Stimulated activated CD4-positive, alpha-beta T cell treated with anti-CD3 and anti-CD28 coated beads, Interleukin-12 subunit alpha, Interleukin-12 subunit beta, amount 100 ng/mL, for 24 hours (primary cell): ENCODE measurements at regions not wholly inside any gene's neighbourhood (a gene's known extent, or its start where the extent isn't known, plus 50 kb on each side); places are given as distances from the start of the nearest gene placed in this dataset.

Source experiments
- DNase-seq, 2 experiments: peaks; one replicate each; pipeline ENCODE4 v3.0.0-alpha.2; 2020; ENCODE audit warnings: low read depth in 2 of 2

- no peak for DNase-seq
Measured at GRCh38 chr10:78852466-78853240, 216.1 kb upstream of the ZMIZ1 start.

DNA sequence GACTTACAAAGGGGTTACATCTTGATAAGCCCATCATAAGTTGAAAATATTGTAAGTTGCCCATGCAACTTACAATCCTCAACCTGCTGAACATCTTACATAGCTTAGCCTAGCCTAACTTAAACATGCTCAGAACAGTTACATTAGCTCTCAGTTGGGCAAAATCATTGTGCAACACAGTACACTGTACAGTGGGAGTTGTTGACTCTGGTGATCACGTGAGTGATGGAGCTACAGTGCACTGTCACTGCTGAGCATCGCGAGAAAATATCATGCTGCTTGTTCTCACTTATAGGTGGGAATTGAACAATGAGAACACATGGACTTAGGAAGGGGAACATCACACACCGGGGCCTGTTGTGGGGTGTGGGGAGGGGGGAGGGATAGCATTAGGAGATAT is 214.9 kb upstream of the ZMIZ1 start:
- DNase-seq, result no peak

DNA sequence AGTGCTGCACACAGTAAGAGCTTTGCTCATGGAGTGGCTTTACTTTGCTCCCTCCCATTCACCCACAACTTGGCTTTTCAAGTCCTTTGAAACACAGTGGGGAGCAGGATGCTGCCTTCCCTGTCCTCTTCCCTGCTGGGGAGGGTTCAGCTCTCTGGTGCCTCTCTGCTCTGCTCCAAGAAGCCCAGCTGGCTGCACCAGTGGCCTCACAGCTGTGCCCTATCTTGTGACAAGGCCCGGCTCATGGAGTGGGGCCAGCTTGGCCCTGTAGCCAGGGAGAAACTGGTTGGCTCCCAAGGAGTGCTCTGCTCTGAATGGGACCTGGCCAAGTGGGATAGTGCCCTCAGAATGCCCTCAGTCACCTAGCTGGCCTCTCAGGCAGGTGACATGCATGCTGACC is 212.3 kb upstream of the ZMIZ1 start:
- DNase-seq, result no peak

DNA sequence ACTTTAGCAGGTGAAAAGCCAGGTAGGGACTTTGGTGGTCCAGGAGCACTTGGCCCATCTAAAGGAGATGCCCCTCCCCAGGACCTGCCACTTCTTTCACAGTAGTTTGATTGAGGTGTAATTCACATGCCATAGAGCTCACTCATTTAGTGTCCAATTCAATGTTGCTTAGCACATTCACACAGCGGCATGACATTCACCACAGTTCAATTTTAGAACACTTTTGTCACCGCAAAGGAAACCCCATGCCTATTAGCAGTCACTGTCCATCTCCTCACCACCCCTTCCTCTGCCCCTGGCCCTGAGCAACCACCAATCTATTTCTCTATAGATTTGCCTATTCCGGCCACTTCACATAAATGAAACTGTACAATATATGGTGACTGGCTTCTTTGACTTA is 211.6 kb upstream of the ZMIZ1 start:
- DNase-seq, result no peak

DNA sequence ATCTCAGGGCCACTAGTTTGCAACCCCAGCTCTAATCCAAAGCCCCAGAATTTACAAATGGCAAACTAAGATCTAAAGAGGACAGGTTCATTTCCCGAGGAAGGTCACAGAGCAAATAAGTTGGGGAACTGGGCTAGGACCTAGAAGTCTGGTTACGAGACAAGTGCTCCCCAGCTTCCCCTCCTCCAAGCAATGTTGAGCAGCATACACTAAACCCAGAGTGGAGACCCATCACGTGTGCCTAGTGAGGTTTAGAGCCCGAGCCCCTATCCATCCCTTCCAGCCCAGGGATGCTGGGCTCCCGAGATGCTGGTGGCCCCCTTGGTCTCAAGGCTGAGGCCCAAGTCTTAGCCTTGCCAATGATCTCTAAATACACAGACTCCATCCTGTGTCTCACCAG is 209.5 kb upstream of the ZMIZ1 start:
- no peak for DNase-seq

GRCh38 chr10:78859769-78860168 is 209.0 kb upstream of the ZMIZ1 start:
- no peak for DNase-seq

- no peak for DNase-seq
Measured at GRCh38 chr10:78860260-78860914, 208.4 kb upstream of the ZMIZ1 start.

- no peak for DNase-seq
Measured at GRCh38 chr10:78861529-78862327, 207.0 kb upstream of the ZMIZ1 start.

GRCh38 chr10:78862328-78862640 is 206.5 kb upstream of the ZMIZ1 start:
- no peak for DNase-seq

DNA sequence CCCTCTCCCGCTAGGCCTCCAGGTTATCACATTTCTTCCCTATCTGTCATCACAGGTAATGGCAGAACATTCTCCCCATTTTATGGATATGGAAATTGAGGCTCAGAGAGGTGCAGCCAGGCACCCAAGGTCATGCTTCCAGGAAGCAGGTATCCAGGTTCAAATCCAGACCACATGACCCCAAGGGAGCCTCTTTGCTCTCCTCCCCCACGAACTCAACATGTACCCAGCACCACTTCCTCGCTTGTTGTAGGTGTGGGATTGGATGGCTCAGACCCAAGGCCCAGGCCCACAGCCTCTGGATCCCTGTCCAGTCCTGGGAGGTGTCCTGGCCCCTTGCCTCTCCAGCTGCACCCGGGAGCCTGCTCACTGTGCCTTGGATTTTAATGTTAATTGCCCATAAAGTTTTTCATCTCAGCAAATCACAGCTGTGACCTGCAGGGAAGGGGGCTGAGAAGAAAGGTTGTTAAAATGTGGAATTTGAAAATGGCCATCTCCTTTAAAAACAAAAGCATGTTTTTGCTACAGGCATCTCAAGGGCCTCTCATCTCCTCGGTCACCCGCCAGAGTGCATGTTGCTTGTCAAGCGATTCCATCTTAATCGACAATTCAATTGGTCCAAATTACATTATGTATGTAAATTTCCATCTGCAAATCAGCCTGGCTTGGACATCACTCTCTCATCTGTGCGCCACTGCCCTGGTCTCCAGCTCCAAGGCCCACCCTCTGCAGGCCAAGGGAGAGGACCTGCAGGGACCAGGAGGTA is 205.4 kb upstream of the ZMIZ1 start:
- no peak for DNase-seq

- no peak for DNase-seq
Measured at GRCh38 chr10:78863906-78864239, 204.9 kb upstream of the ZMIZ1 start.

GRCh38 chr10:78864761-78865537 is 203.8 kb upstream of the ZMIZ1 start:
- no peak for DNase-seq

GRCh38 chr10:78865538-78865875 is 203.3 kb upstream of the ZMIZ1 start:
- DNase-seq, result no peak

GRCh38 chr10:78865931-78866717 is 202.6 kb upstream of the ZMIZ1 start:
- DNase-seq, result no peak

DNA sequence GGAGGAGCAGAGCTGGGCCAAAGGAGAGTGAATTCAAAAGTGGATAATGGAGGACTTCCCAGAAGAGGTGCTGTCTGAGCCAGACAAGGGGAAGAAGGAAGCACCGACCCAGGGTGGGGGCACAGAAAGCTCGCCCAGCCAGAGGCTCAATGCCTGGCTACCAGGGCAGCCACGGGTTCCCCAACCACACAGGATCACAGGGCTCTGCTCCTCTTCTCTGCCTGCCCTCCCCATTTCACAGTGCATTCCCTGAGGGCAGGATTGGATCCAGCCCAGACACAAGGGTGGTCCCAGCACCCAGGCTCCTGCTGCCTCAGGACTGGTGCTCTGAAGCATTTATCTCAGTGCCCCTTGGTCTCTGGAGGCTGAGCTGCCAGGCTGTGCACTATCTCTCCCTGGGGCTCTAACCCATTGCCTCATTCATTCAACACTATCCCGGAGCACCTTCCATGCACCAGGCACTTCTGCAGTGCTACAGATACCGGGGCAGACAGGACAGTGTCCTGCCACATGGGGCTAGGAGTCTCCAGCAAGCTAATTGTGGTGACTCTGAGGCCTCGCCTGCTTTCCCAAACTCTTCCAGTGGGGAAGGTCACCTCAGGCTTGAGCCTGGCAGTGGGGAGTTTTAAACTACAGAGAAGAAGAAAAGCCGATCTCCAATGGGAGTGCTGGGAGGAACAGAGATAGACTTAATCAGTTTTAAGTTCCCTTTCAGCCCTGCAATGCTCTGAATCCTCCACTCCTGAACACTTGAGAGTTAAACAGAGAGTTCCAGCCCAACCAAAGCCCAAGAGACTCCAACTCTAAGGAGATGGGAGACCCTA is 201.8 kb upstream of the ZMIZ1 start:
- no peak for DNase-seq

DNA sequence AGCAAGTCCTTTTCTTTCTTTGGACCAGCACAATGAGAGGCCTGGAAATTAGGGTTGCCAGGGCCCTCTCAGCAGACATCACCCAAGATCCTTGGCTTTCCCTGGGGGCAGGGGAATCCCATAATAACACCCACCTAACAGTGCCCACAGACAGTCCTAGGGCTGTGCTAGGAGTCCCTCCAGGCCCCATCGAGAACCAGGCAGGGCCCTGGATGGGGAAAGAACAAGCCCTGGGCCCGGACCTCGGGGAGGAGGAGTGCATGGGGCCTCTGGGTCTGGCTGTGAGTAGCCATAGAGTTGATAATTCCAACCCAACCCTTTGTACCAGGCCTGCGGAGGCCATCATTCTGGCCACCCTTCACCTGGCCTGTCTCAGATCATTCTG is 201.2 kb upstream of the ZMIZ1 start:
- DNase-seq, result no peak

DNA sequence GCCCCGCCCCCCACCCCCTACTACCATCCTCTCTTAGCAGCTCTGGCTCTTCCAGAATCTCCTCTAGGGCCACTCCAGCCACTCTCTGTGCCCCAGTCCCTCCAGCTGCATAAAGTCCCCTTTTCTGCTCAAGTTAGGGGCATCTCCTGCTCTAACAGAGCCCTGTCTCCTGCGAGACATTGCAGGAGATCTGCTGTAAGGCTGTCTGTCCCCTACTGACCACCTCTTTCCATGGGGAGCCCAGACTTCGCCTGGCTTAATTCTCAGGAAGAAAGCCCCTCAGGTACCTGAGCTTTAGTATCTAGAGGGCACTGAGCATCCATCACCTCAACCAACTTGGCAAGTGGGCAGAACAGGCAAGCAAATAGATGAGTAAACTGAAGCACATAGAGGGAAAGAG is 200.7 kb upstream of the ZMIZ1 start:
- no peak for DNase-seq

- DNase-seq, result no peak
Measured at GRCh38 chr10:78868456-78868855, 200.3 kb upstream of the ZMIZ1 start.

DNA sequence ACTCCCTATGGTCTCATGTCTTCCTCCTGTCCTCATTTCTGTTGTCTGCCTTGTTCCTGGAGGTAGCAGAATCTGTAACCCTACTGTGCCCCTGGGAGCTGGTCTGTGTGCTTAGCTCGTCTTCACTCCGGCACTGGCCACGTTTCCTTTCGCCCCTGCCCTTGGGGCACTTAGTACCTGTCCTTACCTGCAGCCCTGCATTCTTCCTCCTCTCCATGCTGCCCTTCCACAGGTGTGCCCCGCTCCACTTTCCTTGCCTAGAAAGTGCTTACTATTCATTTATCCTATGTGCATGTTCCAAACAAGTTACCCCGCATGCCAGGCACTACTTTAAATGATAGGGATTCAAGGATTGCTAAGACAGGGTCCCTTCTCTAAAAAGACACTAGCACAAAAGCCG is 199.9 kb upstream of the ZMIZ1 start:
- DNase-seq, result no peak
